Activated T-cell treated with anti-CD3 and anti-CD28 coated beads, Interleukin-2, amount 50 U/mL, for 72 hours (primary cell): ENCODE measurements at regions not wholly inside any gene's neighbourhood (a gene's known extent, or its start where the extent isn't known, plus 50 kb on each side); places are given as distances from the start of the nearest gene placed in this dataset.
A peak's percentile ranks its signal among the peaks of the same experiment; 100 is the strongest.

Experiments
- ATAC-seq, 2 donors: fragments of 150-1000 bp; cut with Tn5 transposase; replicated peaks in 1 of 2; 2 replicates each; pipeline ENCODE4 v1.10.0; 2021; ENCODE audit warnings: moderate library complexity in 2 of 2, mild to moderate bottlenecking in 1 of 2
- DNase-seq, 2 donors: peaks; one replicate each; pipeline ENCODE4 v3.0.0; 2021 to 2022; ENCODE audit warnings: mixed read lengths in 1 of 2
- H3K27ac Mint-ChIP-seq: one replicate; pipeline ENCODE4 v1.8.0; 2022; ENCODE audit warnings: mild to moderate bottlenecking, moderate library complexity, mixed read lengths
- H3K27me3 Mint-ChIP-seq: one replicate; pipeline ENCODE4 v1.8.0; 2022; ENCODE audit warnings: low read depth, mixed read lengths
- H3K36me3 Mint-ChIP-seq, 2 donors: one replicate each; pipeline ENCODE4 v1.8.0; 2022; ENCODE audit warnings: mixed read lengths in 2 of 2, mild to moderate bottlenecking in 1 of 2; ENCODE audit not compliant: insufficient read depth in 2 of 2
- H3K4me1 Mint-ChIP-seq: one replicate; pipeline ENCODE4 v1.8.0; 2022; ENCODE audit warnings: low read depth, mixed read lengths
- H3K4me3 Mint-ChIP-seq, 2 donors: one replicate each; pipeline ENCODE4 v1.8.0; 2022; ENCODE audit warnings: mild to moderate bottlenecking in 2 of 2, mixed read lengths in 2 of 2, moderate library complexity in 2 of 2
- H3K9me3 Mint-ChIP-seq, 2 donors: one replicate each; pipeline ENCODE4 v1.8.0; 2022; ENCODE audit warnings: mixed read lengths in 2 of 2

- no peaks in the 10 kb centered on the region for H3K36me3 Mint-ChIP-seq
- no peak for ATAC-seq
- H3K27me3 Mint-ChIP-seq, result peaks cover 6% of the 10 kb centered on the region
- H3K4me3 Mint-ChIP-seq, result no peak overlapping the region
- DNase-seq, result peak in 1 of 2 donors; percentile 21
- H3K9me3 Mint-ChIP-seq, result peaks cover 0 to 2% of the 10 kb centered on the region in 2 donors
- H3K27ac Mint-ChIP-seq, result no peak overlapping the region
- H3K4me1 Mint-ChIP-seq, result no peaks in the 10 kb centered on the region
Observed at GRCh38 chr12:4849115-4849541, 60.6 kb upstream of the KCNA1 start.

- no peaks in the 10 kb centered on the region for H3K36me3 Mint-ChIP-seq
- DNase-seq (no peak), ATAC-seq (no peak)
- peaks cover 6% of the 10 kb centered on the region for H3K27me3 Mint-ChIP-seq
- H3K4me1 Mint-ChIP-seq, result no peaks in the 10 kb centered on the region
- no peak overlapping the region for H3K4me3 Mint-ChIP-seq
- H3K9me3 Mint-ChIP-seq, result no peaks in the 10 kb centered on the region
- no peak overlapping the region for H3K27ac Mint-ChIP-seq
Observed at GRCh38 chr12:4849795-4850345, 59.8 kb upstream of the KCNA1 start.

GRCh38 chr12:4850857-4851380 is 58.8 kb upstream of the KCNA1 start:
- peaks cover 6% of the 10 kb centered on the region for H3K27me3 Mint-ChIP-seq
- H3K36me3 Mint-ChIP-seq, result no peaks in the 10 kb centered on the region
- ATAC-seq (no peak), DNase-seq (no peak)
- H3K27ac Mint-ChIP-seq, result no peak overlapping the region
- no peak overlapping the region for H3K4me3 Mint-ChIP-seq
- peaks cover 4% of the 10 kb centered on the region for H3K4me1 Mint-ChIP-seq
- no peaks in the 10 kb centered on the region for H3K9me3 Mint-ChIP-seq

GRCh38 chr12:4852308-4852707 is 57.4 kb upstream of the KCNA1 start:
- no peak for ATAC-seq
- Mint-ChIP-seq H3K27me3 (peaks cover 8% of the 10 kb centered on the region), H3K4me1 (peaks cover 8% of the 10 kb centered on the region), H3K27ac (no peak overlapping the region), H3K4me3 (no peak overlapping the region), H3K9me3 (no peaks in the 10 kb centered on the region), H3K36me3 (no peaks in the 10 kb centered on the region)
- no peak for DNase-seq

- H3K27me3 Mint-ChIP-seq, result peaks cover 9% of the 10 kb centered on the region
- ATAC-seq (no peak), DNase-seq (no peak)
- no peaks in the 10 kb centered on the region for H3K36me3 Mint-ChIP-seq
- H3K27ac Mint-ChIP-seq, result no peak overlapping the region
- no peak overlapping the region for H3K4me3 Mint-ChIP-seq
- H3K9me3 Mint-ChIP-seq, result no peaks in the 10 kb centered on the region
- peaks cover 14% of the 10 kb centered on the region for H3K4me1 Mint-ChIP-seq
Observed at GRCh38 chr12:4852911-4853310, 56.8 kb upstream of the KCNA1 start.

- no peak overlapping the region for H3K27ac Mint-ChIP-seq
- peaks cover 17% of the 10 kb centered on the region for H3K27me3 Mint-ChIP-seq
- peaks cover 18% of the 10 kb centered on the region for H3K4me1 Mint-ChIP-seq
- DNase-seq (peak; percentile 50 to 64), ATAC-seq (peak; percentile 63 to 71)
- H3K4me3 Mint-ChIP-seq, result no peak overlapping the region
- H3K36me3 Mint-ChIP-seq, result no peaks in the 10 kb centered on the region
- no peaks in the 10 kb centered on the region for H3K9me3 Mint-ChIP-seq
Observed at GRCh38 chr12:4855121-4855924, 54.4 kb upstream of the KCNA1 start.

GRCh38 chr12:4856596-4856995 is 53.1 kb upstream of the KCNA1 start:
- Mint-ChIP-seq H3K27me3 (peaks cover 17% of the 10 kb centered on the region), H3K36me3 (no peaks in the 10 kb centered on the region), H3K27ac (no peak overlapping the region), H3K4me1 (peaks cover 18% of the 10 kb centered on the region), H3K4me3 (no peak overlapping the region), H3K9me3 (no peaks in the 10 kb centered on the region)
- no peak for ATAC-seq
- no peak for DNase-seq

- Mint-ChIP-seq H3K4me1 (peaks cover 18% of the 10 kb centered on the region), H3K4me3 (peak overlapping the region; percentile 74 to 78), H3K9me3 (no peaks in the 10 kb centered on the region), H3K36me3 (no peaks in the 10 kb centered on the region), H3K27ac (no peak overlapping the region), H3K27me3 (peaks cover 17% of the 10 kb centered on the region)
- DNase-seq (peak; percentile 74 to 77), ATAC-seq (peak; percentile 83 to 86)
Observed at GRCh38 chr12:4857472-4858291, 52.0 kb upstream of the KCNA1 start.

GRCh38 chr12:4858386-4858785 is 51.3 kb upstream of the KCNA1 start:
- Mint-ChIP-seq H3K4me3 (peak overlapping the region in 1 of 2 donors; percentile 74), H3K27me3 (peaks cover 23% of the 10 kb centered on the region), H3K4me1 (peaks cover 18% of the 10 kb centered on the region), H3K36me3 (no peaks in the 10 kb centered on the region), H3K27ac (no peak overlapping the region), H3K9me3 (no peaks in the 10 kb centered on the region)
- no peak for ATAC-seq
- DNase-seq, result no peak

- no peak overlapping the region for H3K4me3 Mint-ChIP-seq
- peaks cover 32% of the 10 kb centered on the region for H3K27me3 Mint-ChIP-seq
- no peaks in the 10 kb centered on the region for H3K36me3 Mint-ChIP-seq
- no peak for DNase-seq
- H3K9me3 Mint-ChIP-seq, result no peaks in the 10 kb centered on the region
- no peak for ATAC-seq
- H3K4me1 Mint-ChIP-seq, result peaks cover 18% of the 10 kb centered on the region
- H3K27ac Mint-ChIP-seq, result no peak overlapping the region
Observed at GRCh38 chr12:4859478-4860210, 50.1 kb upstream of the KCNA1 start.
